ENCODE measurements at regions not wholly inside any gene's neighbourhood (a gene's known extent, or its start where the extent isn't known, plus 50 kb on each side); places are given as distances from the start of the nearest gene placed in this dataset.

DNA sequence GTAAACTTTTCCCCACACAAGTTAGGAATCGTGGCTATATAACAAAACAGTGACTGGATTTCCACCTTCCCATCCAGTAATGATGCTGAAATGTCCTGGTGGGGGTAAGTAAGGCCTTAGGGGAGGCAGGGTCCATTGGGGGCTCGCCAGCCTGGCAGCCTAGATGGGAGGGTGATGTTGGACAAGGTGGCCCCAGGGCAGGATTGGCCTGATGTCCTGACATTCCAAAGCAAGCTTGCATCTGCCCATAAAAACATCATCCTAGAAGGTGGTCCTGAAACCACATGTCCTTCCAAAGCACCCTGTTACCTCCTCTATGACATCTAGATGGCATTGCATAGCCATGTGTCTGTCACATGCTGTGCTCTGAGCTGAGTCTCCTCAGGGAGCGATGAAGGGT lies 54.1 kb upstream of the RAB6C start:
- DNase-seq, result no peak

DNA sequence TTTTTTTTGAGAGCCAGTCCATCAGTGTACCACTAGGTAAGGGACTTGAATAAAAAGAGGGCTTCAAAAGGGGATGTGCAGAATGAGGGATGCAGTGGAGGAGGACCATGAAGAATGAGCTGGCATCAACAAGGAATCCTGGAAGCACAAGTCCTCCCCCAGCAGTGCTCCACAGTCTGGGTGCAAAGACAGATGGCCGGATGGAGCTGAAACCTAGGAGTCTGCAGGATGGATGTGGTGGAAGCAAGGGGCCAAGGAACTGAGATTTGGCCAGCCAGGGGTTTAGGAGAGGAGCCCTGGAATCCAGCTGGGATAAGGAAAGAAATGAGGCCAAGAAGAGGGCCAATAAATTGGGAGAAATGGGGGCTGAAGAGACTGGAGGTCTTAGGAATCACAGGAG lies 51.8 kb upstream of the RAB6C start:
- no peak for DNase-seq

DNA sequence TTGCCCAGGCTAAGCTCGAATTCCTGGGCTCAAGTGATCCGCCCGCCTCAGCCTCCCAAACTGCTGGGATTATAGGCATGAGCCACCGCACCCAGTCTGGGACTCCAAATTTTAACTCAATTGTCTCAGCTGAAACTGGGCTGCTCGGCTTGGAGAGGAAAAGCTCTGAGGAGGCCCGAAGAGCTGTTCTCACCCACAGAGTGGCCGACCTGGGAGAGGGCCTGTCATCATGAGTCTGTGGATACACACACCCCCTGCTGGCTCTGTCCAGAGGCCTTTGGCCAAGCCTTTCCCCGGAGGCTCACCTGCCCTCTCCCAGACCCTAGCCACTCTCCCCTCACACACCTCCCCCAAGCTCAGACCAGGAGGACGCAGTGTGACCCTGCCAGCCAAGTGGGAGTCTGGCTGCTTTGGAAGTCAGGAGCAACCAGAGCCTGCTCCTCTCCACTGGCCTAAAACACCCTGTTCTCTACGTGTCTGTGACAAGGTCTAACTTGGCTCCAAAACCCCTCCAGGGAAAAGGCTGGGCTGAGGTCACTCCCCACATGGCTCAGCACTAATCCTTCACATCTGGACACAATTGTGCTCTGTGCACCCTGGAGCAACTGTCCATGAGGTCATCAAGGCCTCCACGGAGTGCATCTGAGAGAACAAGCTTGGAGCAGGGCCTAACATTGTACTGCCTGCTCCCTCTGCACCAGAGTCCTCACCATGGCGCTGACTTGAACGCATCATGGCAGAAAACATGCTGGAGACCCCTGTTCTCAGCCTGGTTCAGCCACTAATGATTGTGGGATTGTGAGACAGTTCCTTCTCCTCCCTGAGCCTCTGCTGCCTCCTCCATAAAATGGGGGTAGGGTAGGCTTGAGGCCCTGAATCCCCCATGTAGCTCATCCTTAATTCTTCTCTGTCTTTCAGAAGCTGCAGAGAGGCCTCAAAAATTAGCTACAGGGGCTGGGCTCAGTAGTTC lies 49.9 kb upstream of the RAB6C start:
- DNase-seq, result no peak

Measured in activated CD4-positive, alpha-beta T cell treated with anti-CD3 and anti-CD28 coated beads, Interleukin-2, amount 50 U/mL, for 1 hour (primary cell).